ENCODE measurements at regions not wholly inside any gene's neighbourhood (a gene's known extent, or its start where the extent isn't known, plus 50 kb on each side); places are given as distances from the start of the nearest gene placed in this dataset.

DNA sequence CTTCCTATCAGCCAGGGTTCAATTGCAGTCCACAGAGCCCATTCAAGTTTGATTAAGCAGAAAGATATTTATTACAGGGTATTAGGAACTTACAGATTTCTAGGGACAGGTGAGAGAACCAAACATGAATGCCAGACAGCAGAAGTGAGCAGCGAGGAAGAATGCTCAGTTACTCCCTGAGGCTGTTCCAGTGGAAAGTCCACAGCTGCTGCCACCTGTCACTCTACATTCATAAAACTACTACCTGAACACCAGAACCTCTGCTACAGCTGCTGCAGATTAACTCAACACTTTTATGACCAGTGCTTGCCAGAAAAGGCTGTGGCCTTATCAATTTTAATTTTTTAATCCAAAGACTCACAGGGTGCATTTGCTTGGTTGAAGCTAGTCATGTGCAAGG is 325.4 kb upstream of the ONECUT1 start (continued):
- TF ChIP-seq ZNF79 (CRISPR knock-in tag; IDR thresholded peaks at IDR 0.05; ENCODE audit: low read depth) (no peak), CBFA2T2 (conservative IDR thresholded peaks at IDR 0.05) (no peak)

DNA sequence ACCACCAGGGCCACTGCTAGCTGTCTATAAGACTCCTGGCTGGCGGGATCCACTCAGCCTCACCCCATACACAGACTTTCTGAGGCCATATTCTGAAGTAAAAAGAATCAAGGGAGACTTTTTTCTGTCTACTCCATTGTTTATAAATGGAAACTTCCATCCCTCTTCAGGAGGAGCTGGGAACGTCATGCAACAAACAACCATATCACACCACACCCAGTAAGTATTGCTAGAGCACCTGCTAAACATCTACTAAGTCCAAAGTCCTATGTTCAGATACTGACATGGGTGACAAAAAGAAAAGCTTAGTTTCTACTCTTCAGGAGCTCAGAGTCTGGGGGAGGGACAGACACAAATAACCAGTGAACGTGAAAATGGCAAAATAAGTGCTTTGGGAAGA is 324.8 kb upstream of the ONECUT1 start:
- Histone ChIP-seq H3K4me1 (replicated peaks in 1 of 2; ENCODE audit: control insufficient read depth in 2 of 2, insufficient read depth in 2 of 2, low read length in 2 of 2) (no peaks in the 10 kb centered on the region), H3K27me3 (ENCODE audit: control insufficient read depth in 2 of 2, insufficient read depth in 2 of 2, low read length in 2 of 2) (no peaks in the 10 kb centered on the region), H3K27ac (ENCODE audit: extremely low read depth, low read depth, low read length) (no peak overlapping the region), H3K4me3 (no peak overlapping the region), H3K9me3 (replicated peaks; ENCODE audit: control insufficient read depth, insufficient read depth, low read depth, low read length) (no peaks in the 10 kb centered on the region; the same call in 1 of the 2 replicates), H3K9ac (ENCODE audit: insufficient read depth in 1 of 2, low read depth in 2 of 2, low read length in 2 of 2) (no peak overlapping the region), H4K20me1 (replicated peaks; ENCODE audit: control insufficient read depth, insufficient read depth, low read length) (no peaks in the 10 kb centered on the region), H3K79me2 (ENCODE audit: control insufficient read depth, insufficient read depth, low read length) (no peaks in the 10 kb centered on the region), H3K36me3 (ENCODE audit: control insufficient read depth, insufficient read depth, low read length) (no peaks in the 10 kb centered on the region), H3K4me2 (ENCODE audit: insufficient read depth, low read length) (no peak overlapping the region), H2AFZ (ENCODE audit: low read depth, low read length) (no peak overlapping the region), H3K9me1 (ENCODE audit: control insufficient read depth, insufficient read depth, low read length) (no peaks in the 10 kb centered on the region)
- POLR2A ChIA-PET: no interaction called here
- in situ Hi-C loops (cut with MboI) (no loop called here), intact Hi-C loops (cut with micrococcal nuclease) (no loop called here)
- no TSS peak for BruUV-seq (replicated peaks)
- FAIRE-seq (no peak), DNase-seq (ENCODE audit: extremely low read depth in 1 of 4, low spot score in 3 of 4) (no peak), ATAC-seq (no peak)
- CTCF ChIA-PET (ENCODE audit: low intra/inter-chr PET ratio): no interaction called here
- TF ChIP-seq ZSCAN32 (CRISPR knock-in tag; IDR thresholded peaks at IDR 0.05) (no peak), NFATC3 (IDR thresholded peaks at IDR 0.05) (no peak), RBM25 (IDR thresholded peaks at IDR 0.05; ENCODE audit: low read depth, low read length, severe bottlenecking) (no peak), FOXP1 (CRISPR knock-in tag; IDR thresholded peaks at IDR 0.05) (no peak), ILK (tag; IDR thresholded peaks at IDR 0.05; ENCODE audit: borderline replicate concordance, low read depth) (no peak), ZNF3 (CRISPR knock-in tag; IDR thresholded peaks at IDR 0.05) (no peak), CSDE1 (IDR thresholded peaks at IDR 0.05) (no peak), PHB2 (IDR thresholded peaks at IDR 0.05; ENCODE audit: low read depth) (no peak), ZBTB12 (CRISPR knock-in tag; IDR thresholded peaks at IDR 0.05) (no peak), UBTF (IDR thresholded peaks at IDR 0.05; ENCODE audit: borderline replicate concordance in 1 of 2, low read depth in 2 of 2, low read length in 2 of 2) (no peak), SMARCA5 (IDR thresholded peaks at IDR 0.05) (no peak), SP2 (IDR thresholded peaks at IDR 0.05; ENCODE audit: extremely low read depth, low read depth, low read length, poor library complexity, severe bottlenecking) (no peak), NFXL1 (CRISPR knock-in tag; IDR thresholded peaks at IDR 0.05) (no peak), TBP (optimal IDR thresholded peaks at IDR 0.05; ENCODE audit: low read depth, low read length) (no peak)
- 0% methylated on average over 3 of the region's 3 CpGs for WGBS (ENCODE audit: insufficient coverage, low coverage, missing lambda C conversion rate)
